WI38 (cell line): ENCODE measurements at regions not wholly inside any gene's neighbourhood (a gene's known extent, or its start where the extent isn't known, plus 50 kb on each side); places are given as distances from the start of the nearest gene placed in this dataset.

Experiments
- H3K4me3 ChIP-seq: 2 replicates; pipeline ENCODE4 v1.5.1; 2011; ENCODE audit warnings: low read depth, mild to moderate bottlenecking, control low read depth, low read length
- TF ChIP-seq, protein P1 (sequence below): IDR thresholded peaks from 2 replicates; pipeline ENCODE4 v1.5.1; 2012; ENCODE audit warnings: low read depth, mild to moderate bottlenecking, control low read depth, low read length

DNA sequence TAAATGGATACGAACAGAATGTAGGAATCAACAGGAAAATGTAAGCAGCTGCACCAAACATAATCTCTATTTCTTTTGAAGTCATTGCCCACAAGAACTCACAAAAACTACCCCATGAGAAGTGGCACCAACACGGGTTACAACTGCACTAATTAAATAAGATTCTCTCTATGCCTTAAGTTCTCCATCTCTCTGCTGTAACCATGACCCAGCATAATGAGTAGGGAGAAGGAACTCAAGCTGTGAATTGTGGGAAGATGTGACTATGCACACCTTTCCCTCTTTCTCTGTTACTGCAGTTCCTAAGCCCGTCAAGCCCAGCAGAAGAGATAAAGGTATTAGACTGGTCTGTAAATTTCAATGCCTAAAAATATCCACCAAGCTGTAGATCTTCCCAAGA, 614.0 kb downstream of the USP25 start:
- TF ChIP-seq, protein P1, sequence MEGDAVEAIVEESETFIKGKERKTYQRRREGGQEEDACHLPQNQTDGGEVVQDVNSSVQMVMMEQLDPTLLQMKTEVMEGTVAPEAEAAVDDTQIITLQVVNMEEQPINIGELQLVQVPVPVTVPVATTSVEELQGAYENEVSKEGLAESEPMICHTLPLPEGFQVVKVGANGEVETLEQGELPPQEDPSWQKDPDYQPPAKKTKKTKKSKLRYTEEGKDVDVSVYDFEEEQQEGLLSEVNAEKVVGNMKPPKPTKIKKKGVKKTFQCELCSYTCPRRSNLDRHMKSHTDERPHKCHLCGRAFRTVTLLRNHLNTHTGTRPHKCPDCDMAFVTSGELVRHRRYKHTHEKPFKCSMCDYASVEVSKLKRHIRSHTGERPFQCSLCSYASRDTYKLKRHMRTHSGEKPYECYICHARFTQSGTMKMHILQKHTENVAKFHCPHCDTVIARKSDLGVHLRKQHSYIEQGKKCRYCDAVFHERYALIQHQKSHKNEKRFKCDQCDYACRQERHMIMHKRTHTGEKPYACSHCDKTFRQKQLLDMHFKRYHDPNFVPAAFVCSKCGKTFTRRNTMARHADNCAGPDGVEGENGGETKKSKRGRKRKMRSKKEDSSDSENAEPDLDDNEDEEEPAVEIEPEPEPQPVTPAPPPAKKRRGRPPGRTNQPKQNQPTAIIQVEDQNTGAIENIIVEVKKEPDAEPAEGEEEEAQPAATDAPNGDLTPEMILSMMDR, result no peak
- no peak overlapping the region for H3K4me3 ChIP-seq

DNA sequence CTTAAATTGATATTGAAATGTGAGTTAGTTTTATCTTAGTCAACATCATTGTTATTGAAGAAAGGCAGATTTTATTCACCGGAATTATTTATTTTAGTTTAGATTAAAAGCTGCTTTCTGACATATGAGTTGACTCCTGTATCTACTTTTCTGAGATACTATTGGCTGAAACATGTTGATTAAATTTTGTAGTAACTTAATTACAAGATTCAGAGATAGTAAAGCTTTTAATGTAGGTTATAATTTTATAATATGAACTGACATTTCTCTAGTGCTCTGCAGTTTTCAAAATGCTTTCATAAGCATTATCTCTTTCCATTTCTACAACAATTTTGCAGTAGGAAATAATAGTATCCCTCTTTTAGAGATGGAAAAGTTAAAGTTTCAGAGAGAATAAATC, 616.0 kb downstream of the USP25 start:
- TF ChIP-seq, protein P1, result no peak
- no peak overlapping the region for H3K4me3 ChIP-seq

DNA sequence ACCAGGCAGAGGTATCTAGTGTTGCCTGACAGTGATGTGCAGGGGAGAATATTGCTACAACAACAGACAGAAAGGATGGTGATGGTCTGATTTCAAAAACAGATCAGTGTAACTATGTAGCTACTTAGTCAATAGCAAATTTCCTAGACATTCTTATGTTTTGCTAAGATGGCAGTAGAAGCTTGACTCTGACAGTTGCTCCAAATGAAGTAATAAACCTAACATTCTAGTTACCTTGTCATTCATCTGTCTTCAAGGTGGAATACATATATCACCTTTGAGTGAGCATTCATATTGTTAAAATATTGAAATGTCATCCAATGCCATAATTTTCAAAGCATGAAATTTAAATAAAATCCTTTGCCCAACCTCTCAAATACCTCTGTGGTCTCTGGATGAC, 617.4 kb downstream of the USP25 start:
- no peak overlapping the region for H3K4me3 ChIP-seq
- TF ChIP-seq, protein P1, result no peak

DNA sequence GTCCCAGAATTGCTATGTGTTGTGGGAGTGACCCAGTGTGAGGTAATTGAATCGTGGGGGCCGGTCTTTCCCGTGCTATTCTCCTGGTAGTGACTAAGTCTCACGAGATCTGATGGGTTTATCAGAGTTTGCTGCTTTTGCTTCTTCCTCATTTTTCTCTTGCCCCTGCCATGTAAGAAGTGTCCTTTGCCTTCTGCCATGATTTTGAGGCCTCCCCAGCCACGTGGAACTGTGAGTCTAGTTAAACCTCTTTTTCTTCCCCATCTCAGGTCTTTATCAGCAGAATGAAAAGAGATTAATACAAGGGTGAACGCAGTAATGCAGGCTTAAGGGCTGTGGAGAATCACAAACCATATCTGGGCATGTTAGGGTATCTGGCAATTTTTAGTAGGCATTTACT, 624.0 kb downstream of the USP25 start:
- no peak overlapping the region for H3K4me3 ChIP-seq
- TF ChIP-seq, protein P1, result no peak

DNA sequence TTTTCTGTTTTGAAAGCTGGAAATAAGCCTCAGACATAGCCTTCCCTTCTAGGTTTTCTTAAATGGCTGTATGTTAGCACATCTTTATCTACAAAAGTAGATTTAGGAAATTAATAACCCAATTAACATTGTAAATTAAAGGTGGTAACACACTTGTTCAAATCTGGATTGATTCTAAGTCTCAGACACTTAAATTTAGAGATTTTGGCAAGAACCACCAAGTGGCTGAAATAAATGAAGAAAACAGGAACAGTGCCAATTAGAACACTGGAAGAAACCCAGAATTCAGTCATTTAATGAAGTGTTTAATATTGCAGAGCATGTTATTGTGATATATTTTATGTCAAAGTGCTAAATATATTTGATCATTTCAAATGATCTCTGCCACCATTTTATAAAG, 628.2 kb downstream of the USP25 start:
- TF ChIP-seq, protein P1, result no peak

DNA sequence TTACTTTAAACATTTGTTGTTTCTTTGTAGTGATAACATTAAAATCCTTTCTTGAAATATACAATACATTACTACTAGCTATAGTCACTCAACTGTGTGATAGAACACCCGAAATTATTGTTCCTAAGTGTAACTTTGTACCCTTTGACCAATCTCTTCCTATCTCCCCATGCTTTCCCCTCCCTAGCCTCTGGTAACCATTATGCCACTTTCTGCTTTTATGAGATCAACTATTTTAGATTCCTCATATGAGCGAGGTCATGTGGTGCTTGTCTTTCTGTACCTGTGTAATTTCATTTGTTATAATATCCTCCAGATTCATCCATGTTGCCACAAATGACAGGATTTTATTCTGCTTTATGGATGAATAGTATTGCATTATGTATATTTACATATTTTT, 629.0 kb downstream of the USP25 start:
- no peak overlapping the region for H3K4me3 ChIP-seq
- TF ChIP-seq, protein P1, result no peak

More for the DNA sequence above, 628.2 kb downstream of the USP25 start:
- no peak overlapping the region for H3K4me3 ChIP-seq

DNA sequence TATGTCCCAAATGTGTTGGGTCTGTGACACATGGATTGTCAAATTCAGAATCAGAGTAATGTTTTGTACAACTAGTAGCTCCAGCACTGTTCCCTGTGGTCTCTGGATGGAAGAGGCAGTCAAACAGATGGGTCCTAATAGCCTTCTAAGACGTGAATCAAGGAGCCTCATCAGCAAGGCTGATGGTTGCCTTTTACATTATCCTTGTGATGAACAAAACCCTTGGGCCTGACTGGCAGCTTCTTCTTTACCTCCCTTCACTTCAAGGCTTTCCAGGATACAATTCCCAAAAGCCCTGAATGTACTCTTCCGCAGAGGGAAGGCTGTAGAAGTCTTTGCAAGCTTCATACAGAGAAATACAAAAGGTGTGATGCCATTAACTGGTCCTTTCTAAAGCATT, 633.3 kb downstream of the USP25 start:
- TF ChIP-seq, protein P1, result no peak
- H3K4me3 ChIP-seq, result no peak overlapping the region
